Activated T-cell treated with anti-CD3 and anti-CD28 coated beads, Interleukin-2, amount 50 U/mL, for 4 hours (primary cell): ENCODE measurements at regions not wholly inside any gene's neighbourhood (a gene's known extent, or its start where the extent isn't known, plus 50 kb on each side); places are given as distances from the start of the nearest gene placed in this dataset.

Experiments
- ATAC-seq, 2 donors: fragments of 200-7000 bp; cut with Tn5 transposase; one replicate each; pipeline ENCODE4 v1.10.0; 2021
- DNase-seq: peaks from one replicate; pipeline ENCODE4 v3.0.0-alpha.2; 2020
- H3K27me3 Mint-ChIP-seq: one replicate; pipeline ENCODE4 v1.8.0; 2021; ENCODE audit warnings: low read depth, mixed read lengths
- H3K36me3 Mint-ChIP-seq: one replicate; pipeline ENCODE4 v1.8.0; 2022; ENCODE audit warnings: mixed read lengths; ENCODE audit not compliant: insufficient read depth
- H3K4me1 Mint-ChIP-seq: one replicate; pipeline ENCODE4 v1.8.0; 2021; ENCODE audit warnings: low read depth, mixed read lengths
- H3K4me3 Mint-ChIP-seq: one replicate; pipeline ENCODE4 v1.8.0; 2021; ENCODE audit warnings: mild to moderate bottlenecking, moderate library complexity, mixed read lengths
- H3K9me3 Mint-ChIP-seq: one replicate; pipeline ENCODE4 v1.8.0; 2021; ENCODE audit warnings: mixed read lengths

- no peak for ATAC-seq
- H3K36me3 Mint-ChIP-seq, result no peaks in the 10 kb centered on the region
- no peaks in the 10 kb centered on the region for H3K9me3 Mint-ChIP-seq
- DNase-seq, result no peak
- no peaks in the 10 kb centered on the region for H3K4me1 Mint-ChIP-seq
- no peak overlapping the region for H3K4me3 Mint-ChIP-seq
- H3K27me3 Mint-ChIP-seq, result peaks cover 2% of the 10 kb centered on the region
These were observed 308.0 kb upstream of the ATP11B start for GRCh38 chr3:182485301-182485700.

DNA sequence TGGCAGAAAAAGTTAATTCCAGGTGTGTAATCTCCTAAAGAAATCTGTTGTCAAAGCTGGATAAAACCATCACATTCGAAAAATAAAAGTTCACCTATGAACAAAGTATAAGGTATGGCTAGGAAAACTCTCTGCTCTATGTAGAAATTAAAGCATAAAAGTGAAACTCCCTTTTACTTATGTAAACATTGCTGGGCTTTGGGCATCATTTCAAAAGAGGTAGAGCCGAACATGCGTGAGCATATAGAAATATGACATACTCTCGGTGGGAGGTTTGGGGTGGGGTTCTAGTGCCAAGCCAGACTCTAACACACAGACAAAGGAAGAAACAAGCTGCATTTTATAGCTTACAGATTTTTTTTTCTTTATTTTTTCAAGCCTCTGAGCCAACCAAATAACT lies 306.8 kb upstream of the ATP11B start:
- Mint-ChIP-seq H3K4me3 (no peak overlapping the region), H3K4me1 (no peaks in the 10 kb centered on the region), H3K9me3 (no peaks in the 10 kb centered on the region), H3K27me3 (peaks cover 2% of the 10 kb centered on the region), H3K36me3 (no peaks in the 10 kb centered on the region)
- ATAC-seq, result no peak
- no peak for DNase-seq

- no peak for ATAC-seq
- no peaks in the 10 kb centered on the region for H3K9me3 Mint-ChIP-seq
These were observed 306.2 kb upstream of the ATP11B start for GRCh38 chr3:182487143-182487542.

GRCh38 chr3:182487611-182488010 lies 305.7 kb upstream of the ATP11B start:
- H3K4me3 Mint-ChIP-seq, result no peak overlapping the region
- H3K36me3 Mint-ChIP-seq, result no peaks in the 10 kb centered on the region
- H3K9me3 Mint-ChIP-seq, result no peaks in the 10 kb centered on the region
- DNase-seq, result no peak
- no peaks in the 10 kb centered on the region for H3K4me1 Mint-ChIP-seq
- ATAC-seq, result no peak
- peaks cover 2% of the 10 kb centered on the region for H3K27me3 Mint-ChIP-seq

More at GRCh38 chr3:182487143-182487542, 306.2 kb upstream of the ATP11B start:
- Mint-ChIP-seq H3K4me3 (no peak overlapping the region), H3K27me3 (peaks cover 2% of the 10 kb centered on the region), H3K4me1 (no peaks in the 10 kb centered on the region), H3K36me3 (no peaks in the 10 kb centered on the region)
- DNase-seq, result no peak

DNA sequence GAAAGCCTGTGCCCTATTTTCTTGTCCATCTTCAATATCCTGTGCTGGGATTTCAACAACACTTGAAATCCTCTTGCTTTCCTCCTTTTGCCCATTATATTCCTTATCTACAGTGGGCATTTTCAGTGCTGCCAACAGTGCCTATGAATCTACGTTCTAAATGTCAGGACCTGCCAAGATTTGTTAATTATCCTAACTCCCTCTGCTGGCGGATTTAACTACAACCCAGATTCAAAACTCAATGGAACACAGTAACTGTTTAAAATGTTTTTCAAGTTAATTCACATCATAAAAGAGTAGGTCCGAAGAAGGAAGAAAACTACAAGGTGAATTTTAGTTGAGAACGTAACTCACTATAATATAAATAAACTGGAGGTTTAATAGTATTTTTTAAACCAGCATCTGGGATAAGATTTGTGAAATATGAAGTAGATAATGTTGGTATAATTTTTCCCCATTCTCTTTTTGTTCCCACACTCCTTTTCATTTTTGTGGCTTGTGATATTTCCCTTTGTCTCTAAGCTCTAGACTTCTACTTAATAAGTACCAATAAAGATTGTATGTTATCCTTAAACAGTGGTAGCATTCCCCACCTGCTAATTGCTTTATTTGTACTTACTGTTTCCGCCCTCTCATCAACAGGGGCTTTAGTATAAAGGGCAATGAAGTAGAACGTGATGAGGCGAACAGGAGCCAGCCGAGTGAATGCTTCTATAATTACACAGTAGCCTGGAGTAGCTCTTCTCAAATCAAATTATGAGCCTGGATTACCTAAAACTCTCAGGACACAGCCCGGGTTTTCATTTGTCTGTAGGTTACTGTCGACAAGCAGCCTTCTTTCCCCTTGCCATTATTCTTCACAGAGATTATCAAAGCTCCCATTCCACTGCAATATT lies 302.5 kb upstream of the ATP11B start:
- peaks cover 4% of the 10 kb centered on the region for H3K27me3 Mint-ChIP-seq
- H3K4me1 Mint-ChIP-seq, result no peaks in the 10 kb centered on the region
- DNase-seq, result no peak
- no peak for ATAC-seq
- H3K36me3 Mint-ChIP-seq, result no peaks in the 10 kb centered on the region
- no peaks in the 10 kb centered on the region for H3K9me3 Mint-ChIP-seq
- H3K4me3 Mint-ChIP-seq, result no peak overlapping the region

DNA sequence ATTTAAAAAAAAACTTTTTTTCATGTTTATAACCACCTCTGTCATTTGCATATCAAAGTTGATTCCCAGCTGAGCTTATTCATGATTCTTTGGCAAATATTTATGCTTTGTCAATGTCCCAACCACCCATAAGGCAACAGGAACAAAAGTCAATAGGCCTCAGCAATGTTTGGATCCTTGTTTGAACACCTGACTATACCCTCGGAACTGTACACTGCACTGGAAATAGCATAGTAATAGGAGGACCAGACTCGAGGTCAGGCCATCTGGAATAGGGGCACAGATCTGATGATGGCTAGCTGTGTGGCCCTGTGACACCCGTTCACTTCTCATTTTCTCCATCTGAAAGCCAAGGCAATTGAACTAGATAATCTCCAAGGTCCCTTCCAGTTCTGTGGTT lies 301.7 kb upstream of the ATP11B start:
- Mint-ChIP-seq H3K4me1 (no peaks in the 10 kb centered on the region), H3K27me3 (peaks cover 2% of the 10 kb centered on the region), H3K9me3 (no peaks in the 10 kb centered on the region), H3K4me3 (no peak overlapping the region), H3K36me3 (no peaks in the 10 kb centered on the region)
- ATAC-seq (no peak), DNase-seq (no peak)

GRCh38 chr3:182492536-182492935 lies 300.8 kb upstream of the ATP11B start:
- no peak for DNase-seq
- H3K9me3 Mint-ChIP-seq, result no peaks in the 10 kb centered on the region
- peaks cover 2% of the 10 kb centered on the region for H3K27me3 Mint-ChIP-seq

DNA sequence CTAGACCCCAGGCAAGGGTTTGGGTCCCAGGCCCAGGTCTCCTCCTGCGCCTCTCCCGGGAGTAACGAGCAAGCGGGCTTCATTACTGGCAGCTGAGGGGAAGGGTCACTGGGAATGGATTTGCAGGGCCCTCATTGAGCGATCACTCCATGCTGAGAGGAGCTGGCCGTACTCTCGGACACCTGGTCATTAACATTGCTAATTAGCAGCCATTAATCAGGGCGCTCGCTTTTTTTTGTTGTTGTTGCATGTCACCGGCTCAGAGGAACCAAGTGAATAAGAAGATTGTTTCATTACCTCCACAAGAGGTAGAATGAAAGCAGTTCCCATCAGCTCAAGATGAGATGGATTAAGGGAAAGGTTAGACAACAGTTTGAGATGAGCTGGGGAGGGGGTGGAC lies 293.0 kb upstream of the ATP11B start:
- ATAC-seq, result no peak
- H3K27me3 Mint-ChIP-seq, result peaks cover 5% of the 10 kb centered on the region
- DNase-seq, result no peak
- no peaks in the 10 kb centered on the region for H3K36me3 Mint-ChIP-seq
- no peak overlapping the region for H3K4me3 Mint-ChIP-seq
- H3K4me1 Mint-ChIP-seq, result no peaks in the 10 kb centered on the region
- H3K9me3 Mint-ChIP-seq, result no peaks in the 10 kb centered on the region

More at GRCh38 chr3:182492536-182492935, 300.8 kb upstream of the ATP11B start:
- no peak overlapping the region for H3K4me3 Mint-ChIP-seq
- no peak for ATAC-seq
- no peaks in the 10 kb centered on the region for H3K36me3 Mint-ChIP-seq
- H3K4me1 Mint-ChIP-seq, result no peaks in the 10 kb centered on the region

- DNase-seq (no peak), ATAC-seq (no peak)
- peaks cover 2% of the 10 kb centered on the region for H3K27me3 Mint-ChIP-seq
- H3K36me3 Mint-ChIP-seq, result no peaks in the 10 kb centered on the region
- H3K9me3 Mint-ChIP-seq, result no peaks in the 10 kb centered on the region
- H3K4me1 Mint-ChIP-seq, result no peaks in the 10 kb centered on the region
- no peak overlapping the region for H3K4me3 Mint-ChIP-seq
These were observed 291.4 kb upstream of the ATP11B start for GRCh38 chr3:182501856-182502255.

DNA sequence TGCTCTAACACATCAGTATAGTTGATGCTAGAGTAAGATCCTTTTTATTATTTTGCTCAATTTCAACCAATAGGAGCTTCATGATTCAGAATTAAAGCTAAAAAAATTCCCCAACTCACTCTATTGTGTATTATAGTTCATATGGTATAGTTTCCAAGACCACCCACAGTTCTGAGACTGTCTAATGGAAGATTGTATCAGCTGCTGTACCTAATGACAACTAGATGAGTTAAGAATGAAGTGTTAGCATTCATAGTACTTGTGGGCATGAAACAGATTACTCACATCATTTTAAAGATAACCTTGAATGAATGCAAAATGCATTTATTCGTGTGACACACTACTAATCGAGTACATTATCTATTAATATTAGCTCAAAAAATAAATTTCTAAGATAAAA lies 289.9 kb upstream of the ATP11B start:
- ATAC-seq, result no peak
- no peaks in the 10 kb centered on the region for H3K9me3 Mint-ChIP-seq
- no peaks in the 10 kb centered on the region for H3K4me1 Mint-ChIP-seq
- H3K27me3 Mint-ChIP-seq, result peaks cover 8% of the 10 kb centered on the region
- no peak for DNase-seq
- H3K4me3 Mint-ChIP-seq, result no peak overlapping the region
- H3K36me3 Mint-ChIP-seq, result no peaks in the 10 kb centered on the region

- ATAC-seq, result no peak
- DNase-seq, result no peak
- Mint-ChIP-seq H3K4me1 (no peaks in the 10 kb centered on the region), H3K4me3 (no peak overlapping the region), H3K9me3 (no peaks in the 10 kb centered on the region), H3K36me3 (no peaks in the 10 kb centered on the region), H3K27me3 (peaks cover 9% of the 10 kb centered on the region)
These were observed 284.2 kb upstream of the ATP11B start for GRCh38 chr3:182508919-182509711.

DNA sequence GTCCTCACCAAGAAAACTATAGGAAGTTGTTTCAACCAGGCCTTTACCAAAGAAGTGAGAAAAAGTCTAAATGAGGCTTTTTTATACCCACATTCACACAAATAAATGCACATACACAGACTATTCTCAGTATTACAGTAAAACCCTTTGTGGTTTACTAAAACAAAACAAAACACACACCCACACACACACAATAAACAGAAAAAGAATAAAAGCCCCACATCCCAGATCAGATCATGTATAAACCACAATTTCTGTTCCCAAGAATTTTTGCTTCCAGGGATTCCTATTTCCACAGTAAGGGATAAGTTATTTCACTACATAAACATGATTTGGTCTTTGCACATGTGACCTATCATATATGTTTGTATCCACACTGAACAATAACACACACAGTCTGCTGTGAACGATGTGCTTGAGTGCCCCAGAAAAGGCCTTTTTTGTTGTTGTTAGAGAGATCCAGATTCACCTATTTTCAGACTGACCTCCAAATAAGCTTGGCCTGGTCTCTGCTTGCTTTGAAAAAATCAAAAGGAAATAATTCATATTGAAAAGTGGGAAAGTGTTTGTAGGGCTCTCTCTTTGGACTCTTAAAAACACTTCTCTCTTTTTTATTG lies 283.4 kb upstream of the ATP11B start:
- Mint-ChIP-seq H3K36me3 (no peaks in the 10 kb centered on the region), H3K4me1 (no peaks in the 10 kb centered on the region), H3K27me3 (peaks cover 7% of the 10 kb centered on the region), H3K4me3 (no peak overlapping the region), H3K9me3 (no peaks in the 10 kb centered on the region)
- DNase-seq, result no peak
- ATAC-seq, result no peak

- Mint-ChIP-seq H3K9me3 (no peaks in the 10 kb centered on the region), H3K4me1 (no peaks in the 10 kb centered on the region), H3K36me3 (no peaks in the 10 kb centered on the region), H3K4me3 (no peak overlapping the region), H3K27me3 (no peaks in the 10 kb centered on the region)
- no peak for ATAC-seq
- no peak for DNase-seq
These were observed 278.9 kb upstream of the ATP11B start for GRCh38 chr3:182514236-182514964.
